ENCODE measurements at regions not wholly inside any gene's neighbourhood (a gene's known extent, or its start where the extent isn't known, plus 50 kb on each side); places are given as distances from the start of the nearest gene placed in this dataset.

GRCh38 chr3:72295962-72296450 lies 511.1 kb upstream of the PROK2 start:
- CTCF ChIA-PET: interaction anchor here (0.7 kb wide), 1 partner anchor 32 kb away, joined by 4 read pairs; no protein-coding TSS in a partner anchor
- Mint-ChIP-seq H3K36me3 (no peaks in the 10 kb centered on the region), H3K4me3 (no peak overlapping the region), H3K4me1 (no peaks in the 10 kb centered on the region), H3K9me3 (no peaks in the 10 kb centered on the region), H3K27ac (no peak overlapping the region), H3K27me3 (peaks cover 20% of the 10 kb centered on the region)
- DNase-seq: no peak

- CTCF ChIA-PET: interaction anchor here (0.7 kb wide), 1 partner anchor 32 kb away, joined by 4 read pairs; no protein-coding TSS in a partner anchor
- Mint-ChIP-seq H3K27me3 (peaks cover 24% of the 10 kb centered on the region), H3K4me3 (no peak overlapping the region), H3K27ac (no peak overlapping the region), H3K9me3 (no peaks in the 10 kb centered on the region), H3K36me3 (no peaks in the 10 kb centered on the region), H3K4me1 (no peaks in the 10 kb centered on the region)
- DNase-seq: no peak
Measured at GRCh38 chr3:72295276-72295961, 510.5 kb upstream of the PROK2 start.

- no peak overlapping the region for H3K27ac Mint-ChIP-seq
- CTCF ChIA-PET: no interaction called here
Measured at GRCh38 chr3:72290859-72291638, 506.1 kb upstream of the PROK2 start.

GRCh38 chr3:72289692-72290071 lies 504.7 kb upstream of the PROK2 start:
- H3K27me3 Mint-ChIP-seq: peaks cover 47% of the 10 kb centered on the region
- no peak overlapping the region for H3K4me3 Mint-ChIP-seq
- H3K9me3 Mint-ChIP-seq: no peaks in the 10 kb centered on the region
- peaks cover 14% of the 10 kb centered on the region for H3K4me1 Mint-ChIP-seq
- CTCF ChIA-PET: no interaction called here
- no peak for DNase-seq
- H3K27ac Mint-ChIP-seq: no peak overlapping the region
- H3K36me3 Mint-ChIP-seq: no peaks in the 10 kb centered on the region

More at GRCh38 chr3:72290859-72291638, 506.1 kb upstream of the PROK2 start:
- peaks cover 47% of the 10 kb centered on the region for H3K27me3 Mint-ChIP-seq
- H3K4me1 Mint-ChIP-seq: peaks cover 14% of the 10 kb centered on the region
- DNase-seq: no peak
- no peak overlapping the region for H3K4me3 Mint-ChIP-seq
- no peaks in the 10 kb centered on the region for H3K36me3 Mint-ChIP-seq
- H3K9me3 Mint-ChIP-seq: no peaks in the 10 kb centered on the region

GRCh38 chr3:72288955-72289691 lies 504.2 kb upstream of the PROK2 start:
- DNase-seq: peak; percentile 22
- Mint-ChIP-seq H3K4me1 (peaks cover 14% of the 10 kb centered on the region), H3K36me3 (no peaks in the 10 kb centered on the region), H3K4me3 (no peak overlapping the region), H3K27me3 (peaks cover 43% of the 10 kb centered on the region), H3K27ac (no peak overlapping the region), H3K9me3 (no peaks in the 10 kb centered on the region)
- CTCF ChIA-PET: no interaction called here

- DNase-seq: no peak
Measured at GRCh38 chr3:72287956-72288355, 503.0 kb upstream of the PROK2 start.

GRCh38 chr3:72285502-72285901 lies 500.6 kb upstream of the PROK2 start:
- H3K4me3 Mint-ChIP-seq: no peak overlapping the region
- H3K4me1 Mint-ChIP-seq: peaks cover 14% of the 10 kb centered on the region
- peaks cover 15% of the 10 kb centered on the region for H3K9me3 Mint-ChIP-seq
- peaks cover 37% of the 10 kb centered on the region for H3K27me3 Mint-ChIP-seq
- CTCF ChIA-PET: interaction anchor here (1.6 kb wide), 1 partner anchor 12 kb away, joined by 4 read pairs; no protein-coding TSS in a partner anchor
- DNase-seq: no peak
- no peak overlapping the region for H3K27ac Mint-ChIP-seq
- peaks cover 2% of the 10 kb centered on the region for H3K36me3 Mint-ChIP-seq

More at GRCh38 chr3:72287956-72288355, 503.0 kb upstream of the PROK2 start:
- peaks cover 14% of the 10 kb centered on the region for H3K4me1 Mint-ChIP-seq
- peaks cover 42% of the 10 kb centered on the region for H3K27me3 Mint-ChIP-seq
- CTCF ChIA-PET: no interaction called here
- H3K36me3 Mint-ChIP-seq: peaks cover 2% of the 10 kb centered on the region
- no peak overlapping the region for H3K27ac Mint-ChIP-seq
- H3K4me3 Mint-ChIP-seq: no peak overlapping the region
- H3K9me3 Mint-ChIP-seq: peaks cover 5% of the 10 kb centered on the region

GRCh38 chr3:72284471-72284870 lies 499.5 kb upstream of the PROK2 start:
- no peak for DNase-seq
- Mint-ChIP-seq H3K4me3 (no peak overlapping the region), H3K36me3 (peaks cover 2% of the 10 kb centered on the region), H3K27me3 (peaks cover 42% of the 10 kb centered on the region), H3K9me3 (peaks cover 15% of the 10 kb centered on the region), H3K27ac (no peak overlapping the region), H3K4me1 (peaks cover 10% of the 10 kb centered on the region)
- CTCF ChIA-PET: no interaction called here

GRCh38 chr3:72282918-72283317 lies 498.0 kb upstream of the PROK2 start:
- H3K27ac Mint-ChIP-seq: no peak overlapping the region
- H3K9me3 Mint-ChIP-seq: peaks cover 15% of the 10 kb centered on the region
- no peaks in the 10 kb centered on the region for H3K4me1 Mint-ChIP-seq
- H3K4me3 Mint-ChIP-seq: no peak overlapping the region
- no peak for DNase-seq
- peaks cover 2% of the 10 kb centered on the region for H3K36me3 Mint-ChIP-seq
- CTCF ChIA-PET: no interaction called here
- H3K27me3 Mint-ChIP-seq: peaks cover 46% of the 10 kb centered on the region

- H3K4me3 Mint-ChIP-seq: no peak overlapping the region
- no peaks in the 10 kb centered on the region for H3K4me1 Mint-ChIP-seq
- H3K36me3 Mint-ChIP-seq: peaks cover 2% of the 10 kb centered on the region
- CTCF ChIA-PET: no interaction called here
- peaks cover 45% of the 10 kb centered on the region for H3K27me3 Mint-ChIP-seq
- DNase-seq: no peak
- peaks cover 15% of the 10 kb centered on the region for H3K9me3 Mint-ChIP-seq
- no peak overlapping the region for H3K27ac Mint-ChIP-seq
Measured at GRCh38 chr3:72281551-72281950, 496.6 kb upstream of the PROK2 start.

- Mint-ChIP-seq H3K4me1 (no peaks in the 10 kb centered on the region), H3K27me3 (peaks cover 39% of the 10 kb centered on the region), H3K4me3 (no peak overlapping the region), H3K27ac (no peak overlapping the region), H3K9me3 (peaks cover 15% of the 10 kb centered on the region), H3K36me3 (peaks cover 2% of the 10 kb centered on the region)
- DNase-seq: no peak
- CTCF ChIA-PET: no interaction called here
Measured at GRCh38 chr3:72280876-72281275, 495.9 kb upstream of the PROK2 start.

- Mint-ChIP-seq H3K36me3 (peaks cover 2% of the 10 kb centered on the region), H3K4me1 (peaks cover 7% of the 10 kb centered on the region), H3K27ac (no peak overlapping the region), H3K9me3 (peaks cover 15% of the 10 kb centered on the region), H3K4me3 (no peak overlapping the region), H3K27me3 (peaks cover 39% of the 10 kb centered on the region)
- CTCF ChIA-PET: no interaction called here
- DNase-seq: no peak
Measured at GRCh38 chr3:72279631-72280041, 494.7 kb upstream of the PROK2 start.

GRCh38 chr3:72279068-72279604 lies 494.2 kb upstream of the PROK2 start:
- H3K27ac Mint-ChIP-seq: no peak overlapping the region
- peaks cover 12% of the 10 kb centered on the region for H3K4me1 Mint-ChIP-seq
- H3K36me3 Mint-ChIP-seq: peaks cover 2% of the 10 kb centered on the region
- no peak overlapping the region for H3K4me3 Mint-ChIP-seq
- H3K9me3 Mint-ChIP-seq: peaks cover 15% of the 10 kb centered on the region
- CTCF ChIA-PET: no interaction called here
- peaks cover 39% of the 10 kb centered on the region for H3K27me3 Mint-ChIP-seq
- DNase-seq: no peak

All from activated naive CD4-positive, alpha-beta T cell treated with anti-CD3 and anti-CD28 coated beads, Interleukin-2, amount 10 ng/mL, durations not matched to agents 7 days and 5 days (primary cell).